Endothelial cell of umbilical vein (primary cell): ENCODE measurements at regions not wholly inside any gene's neighbourhood (a gene's known extent, or its start where the extent isn't known, plus 50 kb on each side); places are given as distances from the start of the nearest gene placed in this dataset.

ENCODE experiments used
- BruUV-seq: library from RNA; stranded (reverse); fragments of 400-500 nt; replicated peaks from 2 replicates; lab custom pipeline; 2021; lab: Mats Ljungman, UMichigan
- CTCF ChIA-PET: fragments of 300-600, 350-600 bp; sonication (Branson Sonifier 250); formaldehyde crosslinking; loops from one replicate; lab custom pipeline; 2021; ENCODE audit warnings: antibody characterized with exemption, inconsistent platforms; lab: Charles Lee
- POLR2A ChIA-PET: fragments of 300-600, 350-600 bp; sonication (Branson Sonifier 250); formaldehyde crosslinking; loops from one replicate; lab custom pipeline; 2021; ENCODE audit warnings: antibody characterized with exemption, inconsistent platforms; lab: Charles Lee
- DNase-seq: peaks from one replicate; pipeline ENCODE4 v3.0.0-alpha.2; 2011; ENCODE audit warnings: low read depth, low spot score
- FAIRE-seq: peaks from 2 replicates; lab custom pipeline; 2011; peaks lifted over from hg19 to GRCh38; lab: Jason Lieb, UNC
- H2AFZ ChIP-seq: 2 replicates; pipeline ENCODE4 v1.6.0; 2012; ENCODE audit warnings: low read depth, low read length, control low read depth, inconsistent platforms
- H3K27ac ChIP-seq: 2 replicates; pipeline ENCODE4 v1.5.1; 2011; ENCODE audit warnings: low read depth, mild to moderate bottlenecking, control low read depth, low read length, moderate library complexity; ENCODE audit not compliant: insufficient read depth
- H3K27me3 ChIP-seq, 2 experiments: 2 replicates each; pipeline versions ENCODE4 v1.6.0 to v1.6.1; 2011; ENCODE audit warnings: low read length in 2 of 2, mixed read lengths in 1 of 2; ENCODE audit not compliant: control insufficient read depth in 2 of 2, insufficient read depth in 2 of 2
- H3K36me3 ChIP-seq, 2 experiments: 2 replicates in 1 of 2; 3 replicates in 1 of 2; pipeline ENCODE4 v1.5.1; 2011; ENCODE audit warnings: low read length in 2 of 2, mild to moderate bottlenecking in 1 of 2, moderate library complexity in 1 of 2; ENCODE audit not compliant: control insufficient read depth in 2 of 2, insufficient read depth in 2 of 2; ENCODE audit errors: extremely low read depth in 1 of 2
- H3K4me1 ChIP-seq: 3 replicates; pipeline ENCODE4 v1.5.1; 2011; ENCODE audit warnings: mild to moderate bottlenecking, low read length; ENCODE audit not compliant: control insufficient read depth, insufficient read depth; ENCODE audit errors: extremely low read depth
- H3K4me2 ChIP-seq: 2 replicates; pipeline ENCODE4 v1.6.1; 2011; ENCODE audit warnings: low read length, control low read depth, mixed read lengths; ENCODE audit not compliant: insufficient read depth
- H3K4me3 ChIP-seq, 3 experiments: fragments of 200-600 bp in 1 of 3; sonication (generic), shearing (Covaris generic) in 1 of 3; replicated peaks in 1 of 3; 2 replicates each; pipeline ENCODE4 v1.5.1; 2011 to 2016; ENCODE audit warnings: control low read depth in 3 of 3, low read length in 3 of 3, mild to moderate bottlenecking in 2 of 3, inconsistent platforms in 1 of 3, low read depth in 1 of 3, moderate library complexity in 1 of 3; ENCODE audit not compliant: insufficient read depth in 1 of 3
- H3K79me2 ChIP-seq: 2 replicates; pipeline ENCODE4 v1.6.0; 2012; ENCODE audit warnings: low read length, inconsistent platforms; ENCODE audit not compliant: control insufficient read depth, insufficient read depth
- H3K9ac ChIP-seq: replicated peaks from 2 replicates; pipeline ENCODE3; 2011; ENCODE audit warnings: low read length, control low read depth; ENCODE audit not compliant: insufficient read depth; ENCODE audit errors: extremely low read depth
- H3K9me1 ChIP-seq: replicated peaks from 3 replicates; pipeline ENCODE4 v1.6.0; 2011; ENCODE audit warnings: mild to moderate bottlenecking, low read length; ENCODE audit not compliant: control insufficient read depth, insufficient read depth; ENCODE audit errors: extremely low read depth
- H3K9me3 ChIP-seq: replicated peaks from 2 replicates; pipeline ENCODE4 v1.5.1; 2012; ENCODE audit warnings: low read length, inconsistent platforms; ENCODE audit not compliant: control insufficient read depth, insufficient read depth
- H4K20me1 ChIP-seq: replicated peaks from 2 replicates; pipeline ENCODE3; 2011; ENCODE audit warnings: mild to moderate bottlenecking, low read length; ENCODE audit not compliant: control insufficient read depth, insufficient read depth; ENCODE audit errors: extremely low read depth
- FOS ChIP-seq: IDR thresholded peaks from 2 replicates; pipeline ENCODE4 v1.6.1; 2011; ENCODE audit warnings: mild to moderate bottlenecking, low read length, moderate library complexity, borderline replicate concordance; ENCODE audit not compliant: insufficient read depth
- GATA2 ChIP-seq: IDR thresholded peaks from 2 replicates; pipeline ENCODE4 v1.7.0; 2011; ENCODE audit warnings: low read depth, mild to moderate bottlenecking, moderate library complexity, mixed read lengths, low read length; ENCODE audit not compliant: insufficient read length, insufficient read depth
- POLR2A ChIP-seq: IDR thresholded peaks from 2 replicates; pipeline ENCODE4 v1.6.1; 2012; ENCODE audit warnings: low read depth, mild to moderate bottlenecking, control low read depth, low read length
- dilution Hi-C: fragments of 300-500 bp; cut with MboI; formaldehyde crosslinking; loops from one replicate; pipeline ENCODE4 v1.15.0; 2019; ENCODE audit warnings: low sequenced_read_pairs; ENCODE audit not compliant: extremely low pct_ligation_motif_present
- intact Hi-C: fragments of 100-400 bp; cut with micrococcal nuclease; formaldehyde crosslinking; loops from one replicate; pipeline ENCODE4 v1.10.0; 2022
- TF ChIP-seq, protein P1 (sequence below): IDR thresholded peaks from 2 replicates; pipeline ENCODE4 v1.6.1; 2011; ENCODE audit not compliant: insufficient read depth, insufficient read length

DNA sequence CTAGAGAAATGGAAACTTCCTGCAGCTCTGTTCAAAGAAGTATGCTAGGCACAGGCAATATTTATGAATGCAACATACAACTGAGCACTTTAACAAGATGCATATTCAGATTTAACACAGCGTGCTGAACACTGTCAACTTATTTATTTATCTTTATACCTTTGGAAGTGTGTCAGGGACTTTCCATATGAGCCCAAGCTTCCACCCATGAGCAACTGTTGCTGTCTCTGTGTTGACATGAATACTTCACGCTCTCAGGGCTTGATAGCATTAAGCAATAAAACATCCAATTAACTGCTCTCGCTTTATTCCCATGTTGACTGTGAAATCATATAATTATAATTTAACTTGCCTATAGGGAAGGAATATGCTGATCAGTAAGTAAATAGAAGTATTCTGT, 116.6 kb upstream of the ROBO1 start:
- no peaks in the 10 kb centered on the region for H3K36me3 ChIP-seq
- H3K27me3 ChIP-seq, result no peaks in the 10 kb centered on the region
- no peak overlapping the region for H3K9ac ChIP-seq
- dilution Hi-C loops (no loop called here), intact Hi-C loops (no loop called here)
- H3K79me2 ChIP-seq, result no peaks in the 10 kb centered on the region
- no peak overlapping the region for H2AFZ ChIP-seq
- TF ChIP-seq, protein P1, sequence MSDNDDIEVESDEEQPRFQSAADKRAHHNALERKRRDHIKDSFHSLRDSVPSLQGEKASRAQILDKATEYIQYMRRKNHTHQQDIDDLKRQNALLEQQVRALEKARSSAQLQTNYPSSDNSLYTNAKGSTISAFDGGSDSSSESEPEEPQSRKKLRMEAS, result no peak
- H4K20me1 ChIP-seq, result no peaks in the 10 kb centered on the region
- POLR2A ChIA-PET, result no interaction called here
- H3K9me3 ChIP-seq, result no peaks in the 10 kb centered on the region
- H3K4me1 ChIP-seq, result no peaks in the 10 kb centered on the region
- CTCF ChIA-PET, result no interaction called here
- H3K27ac ChIP-seq, result no peak overlapping the region
- no peaks in the 10 kb centered on the region for H3K9me1 ChIP-seq
- H3K4me2 ChIP-seq, result no peak overlapping the region
- FAIRE-seq (no peak), DNase-seq (no peak)
- H3K4me3 ChIP-seq, result no peak overlapping the region
- BruUV-seq, result no TSS peak

DNA sequence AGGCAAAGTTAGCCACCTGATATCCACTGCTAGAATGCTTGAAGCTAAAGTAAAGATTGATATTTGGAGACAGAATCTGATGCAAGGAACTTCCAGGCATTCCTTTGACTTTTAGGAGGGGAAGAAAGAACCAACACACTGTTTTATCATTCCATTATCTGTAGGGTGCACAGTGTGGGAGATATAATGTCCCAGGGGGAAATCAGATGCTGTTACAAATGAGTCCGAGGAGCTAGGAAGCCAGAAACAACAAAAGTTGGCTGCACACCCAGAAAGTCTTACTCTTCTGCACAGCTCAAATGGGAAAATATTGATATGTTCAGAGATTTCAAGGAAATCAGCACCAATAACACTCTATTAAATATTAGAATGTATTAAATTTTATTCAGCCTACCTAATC, 113.6 kb upstream of the ROBO1 start:
- H3K27me3 ChIP-seq, result no peaks in the 10 kb centered on the region
- no peaks in the 10 kb centered on the region for H3K9me3 ChIP-seq
- no peak overlapping the region for H3K9ac ChIP-seq
- ChIA-PET CTCF (no interaction called here), POLR2A (no interaction called here)
- no peaks in the 10 kb centered on the region for H3K9me1 ChIP-seq
- H3K4me3 ChIP-seq, result no peak overlapping the region
- DNase-seq (no peak), FAIRE-seq (no peak)
- TF ChIP-seq GATA2 (no peak), POLR2A (no peak), FOS (no peak)
- H3K4me2 ChIP-seq, result no peak overlapping the region
- intact Hi-C loops (no loop called here), dilution Hi-C loops (no loop called here)
- H3K79me2 ChIP-seq, result no peaks in the 10 kb centered on the region
- H3K36me3 ChIP-seq, result no peaks in the 10 kb centered on the region
- no peaks in the 10 kb centered on the region for H4K20me1 ChIP-seq
- no peaks in the 10 kb centered on the region for H3K4me1 ChIP-seq
- H3K27ac ChIP-seq, result no peak overlapping the region
- H2AFZ ChIP-seq, result peak overlapping the region; percentile 34
- BruUV-seq, result no TSS peak
